Peyer's patch (tissue), 4 donors: ENCODE measurements at regions not wholly inside any gene's neighbourhood (a gene's known extent, or its start where the extent isn't known, plus 50 kb on each side); places are given as distances from the start of the nearest gene placed in this dataset.

Experiments used
- CTCF ChIP-seq, 6 experiments: fragments of 450-650 bp in 4 of 6; fragments of 200-600 bp in 2 of 6; sonication (generic) in 1 of 6; IDR thresholded peaks; one replicate each; pipeline ENCODE4 v1.5.1; 2017 to 2019; ENCODE audit warnings: antibody characterized with exemption in 6 of 6, mild to moderate bottlenecking in 3 of 6, moderate library complexity in 1 of 6
- POLR2A ChIP-seq, 2 donors: fragments of 450-650 bp; IDR thresholded peaks; one replicate each; pipeline ENCODE4 v1.5.1; 2017; ENCODE audit warnings: antibody characterized with exemption in 2 of 2, mild to moderate bottlenecking in 2 of 2, moderate library complexity in 2 of 2

GRCh38 chr9:73719660-73720059 lies 568.0 kb downstream of the ANXA1 start:
- TF ChIP-seq CTCF (IDR thresholded peaks at IDR 0.05) (no peak), POLR2A (IDR thresholded peaks at IDR 0.05) (no peak)
